Hepatocyte (in vitro differentiated cells): ENCODE measurements at regions not wholly inside any gene's neighbourhood (a gene's known extent, or its start where the extent isn't known, plus 50 kb on each side); places are given as distances from the start of the nearest gene placed in this dataset.

ENCODE experiments used
- DNase-seq: peaks from one replicate; pipeline ENCODE4 v3.0.0-alpha.2; 2016; ENCODE audit warnings: low spot score
- H2AFZ ChIP-seq: fragments of 200-600 bp; sonication (generic); 2 replicates; pipeline ENCODE4 v1.6.0; 2016; ENCODE audit warnings: antibody characterized with exemption, mild to moderate bottlenecking
- H3K27ac ChIP-seq: fragments of 200-600 bp; sonication (generic); 2 replicates; pipeline ENCODE4 v1.5.1; 2016; ENCODE audit warnings: mild to moderate bottlenecking
- H3K27me3 ChIP-seq: fragments of 200-600 bp; sonication (generic); 2 replicates; pipeline ENCODE4 v1.6.1; 2016
- H3K36me3 ChIP-seq: fragments of 200-600 bp; sonication (generic); replicated peaks from 2 replicates; pipeline ENCODE4 v1.5.1; 2016; ENCODE audit warnings: low read depth; ENCODE audit not compliant: insufficient read depth
- H3K4me1 ChIP-seq: fragments of 200-600 bp; sonication (generic); 2 replicates; pipeline ENCODE4 v1.5.1; 2016; ENCODE audit warnings: mild to moderate bottlenecking, moderate library complexity; ENCODE audit not compliant: insufficient read depth
- H3K4me2 ChIP-seq: fragments of 200-600 bp; sonication (generic); 2 replicates; pipeline ENCODE4 v1.6.0; 2016
- H3K4me3 ChIP-seq: fragments of 200-600 bp; sonication (generic); 2 replicates; pipeline ENCODE4 v1.5.1; 2016; ENCODE audit warnings: mild to moderate bottlenecking
- H3K79me2 ChIP-seq: fragments of 200-600 bp; sonication (generic); 2 replicates; pipeline ENCODE4 v1.6.0; 2017; ENCODE audit warnings: mild to moderate bottlenecking
- H3K9me2 ChIP-seq: fragments of 200-600 bp; sonication (generic); replicated peaks from 2 replicates; pipeline ENCODE4 v1.6.0; 2017; ENCODE audit warnings: mild to moderate bottlenecking; ENCODE audit not compliant: insufficient read depth
- H3K9me3 ChIP-seq: fragments of 200-600 bp; sonication (generic); 2 replicates; pipeline ENCODE4 v1.5.1; 2016; ENCODE audit warnings: low read depth, mild to moderate bottlenecking
- H4K20me1 ChIP-seq: fragments of 200-600 bp; sonication (generic); 2 replicates; pipeline ENCODE4 v1.6.0; 2016; ENCODE audit warnings: mild to moderate bottlenecking; ENCODE audit not compliant: insufficient read depth, poor library complexity, severe bottlenecking
- CTCF ChIP-seq: fragments of 200-600 bp; sonication (generic); IDR thresholded peaks from 2 replicates; pipeline ENCODE4 v1.5.1; 2016; ENCODE audit warnings: antibody characterized with exemption, mild to moderate bottlenecking; ENCODE audit not compliant: poor library complexity
- EZH2 ChIP-seq: fragments of 200-600 bp; sonication (generic); IDR thresholded peaks from 2 replicates; pipeline ENCODE4 v1.6.1; 2016; ENCODE audit warnings: antibody characterized with exemption, mild to moderate bottlenecking, borderline replicate concordance
- EZH2phosphoT487 ChIP-seq: fragments of 200-600 bp; sonication (generic); IDR thresholded peaks from one replicate; pipeline ENCODE4 v1.6.1; 2018; ENCODE audit warnings: antibody characterized with exemption, mild to moderate bottlenecking, low read depth, moderate library complexity; ENCODE audit not compliant: unreplicated experiment, severe bottlenecking
- WGBS: methylation state at CpG from one replicate; pipeline ENCODE4 v1.1.6; 2016; ENCODE audit warnings: low lambda C conversion rate; ENCODE audit errors: missing lambda C conversion rate; 5-methylcytosine and 5-hydroxymethylcytosine counted together

GRCh38 chr2:239805414-239805813 is 219.7 kb downstream of the NDUFA10 start:
- H3K4me2 ChIP-seq: no peak overlapping the region
- no peaks in the 10 kb centered on the region for H3K27me3 ChIP-seq
- 91% methylated on average over 14 of the region's 14 CpGs for WGBS
- no peak for DNase-seq
- no peak overlapping the region for H3K4me3 ChIP-seq
- H3K9me2 ChIP-seq: no peaks in the 10 kb centered on the region
- no peaks in the 10 kb centered on the region for H4K20me1 ChIP-seq
- H3K36me3 ChIP-seq: no peaks in the 10 kb centered on the region
- no peaks in the 10 kb centered on the region for H3K4me1 ChIP-seq
- H3K9me3 ChIP-seq: no peaks in the 10 kb centered on the region
- H2AFZ ChIP-seq: no peak overlapping the region
- no peak overlapping the region for H3K27ac ChIP-seq
- no peaks in the 10 kb centered on the region for H3K79me2 ChIP-seq
- TF ChIP-seq EZH2phosphoT487 (no peak), EZH2 (no peak), CTCF (no peak)

GRCh38 chr2:239805043-239805329 is 220.2 kb downstream of the NDUFA10 start:
- Histone ChIP-seq H3K9me3 (no peaks in the 10 kb centered on the region), H3K36me3 (no peaks in the 10 kb centered on the region), H4K20me1 (no peaks in the 10 kb centered on the region), H3K4me1 (no peaks in the 10 kb centered on the region), H3K79me2 (no peaks in the 10 kb centered on the region), H3K27ac (no peak overlapping the region), H3K4me3 (no peak overlapping the region), H2AFZ (no peak overlapping the region), H3K9me2 (no peaks in the 10 kb centered on the region), H3K4me2 (no peak overlapping the region), H3K27me3 (no peaks in the 10 kb centered on the region)
- 93% methylated on average over 12 of the region's 12 CpGs for WGBS
- TF ChIP-seq CTCF (no peak), EZH2phosphoT487 (no peak), EZH2 (no peak)
- DNase-seq: no peak

- TF ChIP-seq EZH2: no peak
- TF ChIP-seq CTCF: no peak
- no peak for TF ChIP-seq EZH2phosphoT487
- no peaks in the 10 kb centered on the region for H3K4me1 ChIP-seq
- DNase-seq: no peak
- no peaks in the 10 kb centered on the region for H4K20me1 ChIP-seq
- H3K27ac ChIP-seq: no peak overlapping the region
- no peaks in the 10 kb centered on the region for H3K9me3 ChIP-seq
- H3K27me3 ChIP-seq: no peaks in the 10 kb centered on the region
- no peaks in the 10 kb centered on the region for H3K9me2 ChIP-seq
- no peaks in the 10 kb centered on the region for H3K36me3 ChIP-seq
- H3K79me2 ChIP-seq: no peaks in the 10 kb centered on the region
- no peak overlapping the region for H2AFZ ChIP-seq
- no peak overlapping the region for H3K4me3 ChIP-seq
- H3K4me2 ChIP-seq: no peak overlapping the region
- WGBS: 86% methylated on average over 18 of the region's 18 CpGs
Observed at GRCh38 chr2:239804161-239805042, 220.7 kb downstream of the NDUFA10 start.
